B cell (primary cell): ENCODE measurements at regions not wholly inside any gene's neighbourhood (a gene's known extent, or its start where the extent isn't known, plus 50 kb on each side); places are given as distances from the start of the nearest gene placed in this dataset.

Experiments used
- ATAC-seq: fragments of 200-7000 bp; cut with Tn5 transposase; one replicate; pipeline ENCODE4 v1.10.0; 2021; ENCODE audit warnings: low read depth, mild to moderate bottlenecking, moderate number of reproducible peaks, moderate library complexity
- CTCF ChIA-PET: fragments of 350-600 bp; sonication (Branson Sonifier 250); formaldehyde crosslinking; loops from one replicate; lab custom pipeline; 2021; ENCODE audit warnings: antibody characterized with exemption, inconsistent platforms; lab: Charles Lee
- POLR2A ChIA-PET: fragments of 350-600 bp; sonication (Branson Sonifier 250); formaldehyde crosslinking; loops from one replicate; lab custom pipeline; 2021; ENCODE audit warnings: antibody characterized with exemption; lab: Charles Lee
- DNase-seq: peaks from one replicate; pipeline ENCODE4 v3.0.0; 2013
- H2AFZ ChIP-seq: 2 replicates; pipeline ENCODE4 v1.6.1; 2012; ENCODE audit warnings: mild to moderate bottlenecking, low read depth, low read length; ENCODE audit not compliant: insufficient read depth, poor library complexity, severe bottlenecking
- H3K27ac ChIP-seq, 2 donors: 1 replicate in 1 of 2; 2 replicates in 1 of 2; pipeline ENCODE4 v1.5.1; 2012 to 2013; ENCODE audit warnings: low read length in 2 of 2, mild to moderate bottlenecking in 2 of 2, moderate library complexity in 1 of 2
- H3K27me3 ChIP-seq, 4 experiments: fragments of 200-600 bp in 1 of 4; sonication (generic) in 1 of 4; replicated peaks in 1 of 4; 1 replicate in 2 of 4; 2 replicates in 2 of 4; pipeline versions ENCODE4 v1.6.1 to v1.7.0; 2013 to 2016; ENCODE audit warnings: low read length in 3 of 4, mild to moderate bottlenecking in 2 of 4, mixed read lengths in 1 of 4, moderate library complexity in 1 of 4; ENCODE audit not compliant: insufficient read depth in 4 of 4, control insufficient read depth in 3 of 4; ENCODE audit errors: control extremely low read depth in 1 of 4
- H3K36me3 ChIP-seq, 2 experiments: replicated peaks in 1 of 2; 1 replicate in 1 of 2; 2 replicates in 1 of 2; pipeline versions ENCODE4 v1.6.1 to v1.7.1; 2013; ENCODE audit warnings: low read length in 1 of 2; ENCODE audit not compliant: insufficient read depth in 2 of 2, control insufficient read depth in 1 of 2; ENCODE audit errors: control extremely low read depth in 1 of 2, extremely low read depth in 1 of 2
- H3K4me1 ChIP-seq, 2 donors: fragments of 200-600 bp in 1 of 2; sonication (generic) in 1 of 2; 1 replicate in 1 of 2; 2 replicates in 1 of 2; pipeline versions ENCODE4 v1.5.1 to v1.6.1; 2013 to 2017; ENCODE audit warnings: low read length in 2 of 2; ENCODE audit not compliant: control insufficient read depth in 2 of 2, insufficient read depth in 2 of 2
- H3K4me2 ChIP-seq: replicated peaks from 2 replicates; pipeline ENCODE3; 2012; ENCODE audit warnings: mild to moderate bottlenecking, low read depth, low read length; ENCODE audit not compliant: poor library complexity, severe bottlenecking
- H3K4me3 ChIP-seq, 5 experiments: fragments of 200-600 bp in 1 of 5; sonication (generic) in 1 of 5; 1 replicate in 3 of 5; 2 replicates in 2 of 5; pipeline versions ENCODE4 v1.5.1 to v1.7.0; 2011 to 2016; ENCODE audit warnings: low read length in 4 of 5, mild to moderate bottlenecking in 4 of 5, low read depth in 2 of 5, control low read depth in 1 of 5, moderate library complexity in 1 of 5; ENCODE audit not compliant: insufficient read depth in 1 of 5; ENCODE audit errors: control extremely low read depth in 1 of 5, extremely low read depth in 1 of 5
- H3K79me2 ChIP-seq: fragments of 200-600 bp; sonication (generic); one replicate; pipeline ENCODE4 v1.6.0; 2016; ENCODE audit warnings: low read length; ENCODE audit not compliant: control insufficient read depth, insufficient read depth
- H3K9ac ChIP-seq: fragments of 200-600 bp; sonication (generic); 2 replicates; pipeline ENCODE4 v1.6.1; 2017; ENCODE audit warnings: mild to moderate bottlenecking, low read length, moderate library complexity
- H3K9me3 ChIP-seq, 3 donors: one replicate each; pipeline versions ENCODE4 v1.6.1 to v1.7.1; 2013; ENCODE audit warnings: low read length in 2 of 3; ENCODE audit not compliant: control insufficient read depth in 2 of 3, insufficient read depth in 1 of 3; ENCODE audit errors: control extremely low read depth in 1 of 3
- H4K20me1 ChIP-seq: 2 replicates; pipeline ENCODE4 v1.6.0; 2012; ENCODE audit warnings: mild to moderate bottlenecking, low read length; ENCODE audit not compliant: insufficient read depth, control insufficient read depth, poor library complexity, severe bottlenecking
- H3K27ac Mint-ChIP-seq: one replicate; pipeline ENCODE4 v1.8.0; 2021; ENCODE audit warnings: mixed read lengths
- H3K27me3 Mint-ChIP-seq: one replicate; pipeline ENCODE4 v1.8.0; 2021; ENCODE audit warnings: mixed read lengths
- H3K4me1 Mint-ChIP-seq: one replicate; pipeline ENCODE4 v1.8.0; 2021; ENCODE audit warnings: mixed read lengths
- H3K4me3 Mint-ChIP-seq: one replicate; pipeline ENCODE4 v1.8.0; 2021; ENCODE audit warnings: mixed read lengths
- H3K9me3 Mint-ChIP-seq: one replicate; pipeline ENCODE4 v1.8.0; 2022; ENCODE audit warnings: mixed read lengths; ENCODE audit not compliant: insufficient read depth
- EZH2 ChIP-seq: IDR thresholded peaks from 2 replicates; pipeline ENCODE4 v1.6.1; 2012; ENCODE audit warnings: borderline replicate concordance, low read depth, mild to moderate bottlenecking, moderate library complexity, low read length; ENCODE audit not compliant: insufficient read depth, poor library complexity, severe bottlenecking
- WGBS: methylation state at CpG from one replicate; pipeline ENCODE4 v1.1.5; 2013; ENCODE audit warnings: missing lambda C conversion rate; ENCODE audit not compliant: insufficient coverage; 5-methylcytosine and 5-hydroxymethylcytosine counted together
- intact Hi-C: fragments of 100-400 bp; cut with micrococcal nuclease; formaldehyde crosslinking; loops from one replicate; pipeline ENCODE4 v1.10.0; 2022
- TF ChIP-seq, protein P1 (sequence below): fragments of 200-600 bp; IDR thresholded peaks from one replicate; pipeline ENCODE4 v1.8.0; 2022; ENCODE audit warnings: antibody characterized with exemption, mild to moderate bottlenecking

GRCh38 chr1:228851618-228852017, 116.3 kb downstream of the RHOU start:
- H4K20me1 ChIP-seq: no peaks in the 10 kb centered on the region
- H3K9me3 ChIP-seq: peaks cover 0 to 4% (median 0%) of the 10 kb centered on the region in 3 donors
- H3K79me2 ChIP-seq: no peaks in the 10 kb centered on the region
- no peak overlapping the region for H3K4me3 ChIP-seq
- intact Hi-C loops: no loop called here
- H2AFZ ChIP-seq: no peak overlapping the region
- H3K4me1 ChIP-seq: peaks cover 5 to 15% of the 10 kb centered on the region in 2 donors
- H3K4me3 Mint-ChIP-seq: no peak overlapping the region
- no CpG with 5 or more reads among the region's 6 CpGs for WGBS
- TF ChIP-seq, protein P1, sequence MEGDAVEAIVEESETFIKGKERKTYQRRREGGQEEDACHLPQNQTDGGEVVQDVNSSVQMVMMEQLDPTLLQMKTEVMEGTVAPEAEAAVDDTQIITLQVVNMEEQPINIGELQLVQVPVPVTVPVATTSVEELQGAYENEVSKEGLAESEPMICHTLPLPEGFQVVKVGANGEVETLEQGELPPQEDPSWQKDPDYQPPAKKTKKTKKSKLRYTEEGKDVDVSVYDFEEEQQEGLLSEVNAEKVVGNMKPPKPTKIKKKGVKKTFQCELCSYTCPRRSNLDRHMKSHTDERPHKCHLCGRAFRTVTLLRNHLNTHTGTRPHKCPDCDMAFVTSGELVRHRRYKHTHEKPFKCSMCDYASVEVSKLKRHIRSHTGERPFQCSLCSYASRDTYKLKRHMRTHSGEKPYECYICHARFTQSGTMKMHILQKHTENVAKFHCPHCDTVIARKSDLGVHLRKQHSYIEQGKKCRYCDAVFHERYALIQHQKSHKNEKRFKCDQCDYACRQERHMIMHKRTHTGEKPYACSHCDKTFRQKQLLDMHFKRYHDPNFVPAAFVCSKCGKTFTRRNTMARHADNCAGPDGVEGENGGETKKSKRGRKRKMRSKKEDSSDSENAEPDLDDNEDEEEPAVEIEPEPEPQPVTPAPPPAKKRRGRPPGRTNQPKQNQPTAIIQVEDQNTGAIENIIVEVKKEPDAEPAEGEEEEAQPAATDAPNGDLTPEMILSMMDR: no peak
- TF ChIP-seq EZH2: no peak
- H3K9ac ChIP-seq: no peak overlapping the region
- H3K27me3 ChIP-seq: no peaks in the 10 kb centered on the region
- H3K4me1 Mint-ChIP-seq: peaks cover 26% of the 10 kb centered on the region
- no peaks in the 10 kb centered on the region for H3K36me3 ChIP-seq
- ATAC-seq (no peak), DNase-seq (no peak)
- H3K27me3 Mint-ChIP-seq: peaks cover 4% of the 10 kb centered on the region
- POLR2A ChIA-PET: no interaction called here
- no peak overlapping the region for H3K4me2 ChIP-seq
- H3K27ac ChIP-seq: no peak overlapping the region
- H3K9me3 Mint-ChIP-seq: peaks cover 4% of the 10 kb centered on the region
- H3K27ac Mint-ChIP-seq: no peak overlapping the region
- CTCF ChIA-PET: no interaction called here

DNA sequence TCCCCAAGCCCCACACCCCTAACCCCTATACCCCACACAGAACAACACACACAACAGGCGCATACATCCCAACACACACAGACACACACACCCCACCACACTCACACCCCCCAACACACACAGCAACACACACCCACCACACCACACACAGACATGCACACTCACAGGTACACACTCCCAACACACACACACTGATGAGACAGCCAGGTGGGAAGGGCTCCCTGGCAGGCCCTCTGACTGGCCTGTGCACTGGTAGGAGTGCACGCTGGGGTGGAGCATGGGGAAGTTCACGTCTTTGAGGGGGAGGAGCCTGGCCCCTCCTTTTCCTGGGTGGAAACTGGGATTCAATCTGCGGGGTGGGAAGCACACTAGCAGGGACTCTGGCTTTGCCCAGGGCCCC, 116.7 kb downstream of the RHOU start:
- no peak overlapping the region for H3K4me3 ChIP-seq
- intact Hi-C loops: no loop called here
- H3K27ac Mint-ChIP-seq: no peak overlapping the region

More for the DNA sequence above, 116.7 kb downstream of the RHOU start:
- ATAC-seq (no peak), DNase-seq (no peak)
- peaks cover 26% of the 10 kb centered on the region for H3K4me1 Mint-ChIP-seq
- Histone ChIP-seq H3K36me3 (no peaks in the 10 kb centered on the region), H3K9ac (no peak overlapping the region), H3K27ac (no peak overlapping the region), H3K79me2 (no peaks in the 10 kb centered on the region), H3K4me1 (peaks cover 5 to 15% of the 10 kb centered on the region in 2 donors), H3K4me2 (no peak overlapping the region), H3K9me3 (peaks cover 0 to 4% (median 0%) of the 10 kb centered on the region in 3 donors), H2AFZ (no peak overlapping the region), H4K20me1 (no peaks in the 10 kb centered on the region), H3K27me3 (no peaks in the 10 kb centered on the region)
- H3K27me3 Mint-ChIP-seq: peaks cover 4% of the 10 kb centered on the region
- H3K9me3 Mint-ChIP-seq: peaks cover 4% of the 10 kb centered on the region
- WGBS: 51% methylated on average over 4 of the region's 4 CpGs
- TF ChIP-seq, protein P1: no peak
- TF ChIP-seq EZH2: no peak
- H3K4me3 Mint-ChIP-seq: no peak overlapping the region
- CTCF ChIA-PET: no interaction called here
- POLR2A ChIA-PET: no interaction called here
